ENCODE measurements at regions not wholly inside any gene's neighbourhood (a gene's known extent, or its start where the extent isn't known, plus 50 kb on each side); places are given as distances from the start of the nearest gene placed in this dataset.

DNA sequence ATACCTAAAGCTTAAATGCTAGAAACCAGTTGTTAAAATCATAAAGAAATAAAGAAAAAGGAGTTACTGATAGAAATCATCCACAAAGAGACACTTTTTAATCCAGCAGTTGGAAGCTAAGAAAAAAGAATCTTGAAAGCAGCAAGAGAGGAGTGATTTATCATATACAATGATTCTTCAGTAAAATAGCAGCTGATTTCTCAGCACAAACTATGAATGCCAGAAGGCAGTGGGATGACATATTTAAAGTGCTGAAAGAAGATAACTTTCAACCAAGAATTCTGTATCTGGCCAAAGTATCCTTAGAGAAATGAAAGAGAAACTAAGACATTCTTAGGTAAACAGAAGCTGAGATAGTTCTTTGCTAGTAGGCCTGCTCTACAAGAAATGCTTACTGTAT is 366.0 kb downstream of the HTR1A start:
- Histone ChIP-seq H3K9me3 (ENCODE audit: low read length) (no peaks in the 10 kb centered on the region), H3K27me3 (ENCODE audit: insufficient read depth, low read length) (no peaks in the 10 kb centered on the region), H3K4me1 (ENCODE audit: insufficient read depth, low read length) (no peaks in the 10 kb centered on the region), H3K36me3 (ENCODE audit: insufficient read depth, low read length) (no peaks in the 10 kb centered on the region), H3K4me3 (ENCODE audit: low read length) (no peak overlapping the region), H2AFZ (ENCODE audit: low read depth, low read length) (no peak overlapping the region)

DNA sequence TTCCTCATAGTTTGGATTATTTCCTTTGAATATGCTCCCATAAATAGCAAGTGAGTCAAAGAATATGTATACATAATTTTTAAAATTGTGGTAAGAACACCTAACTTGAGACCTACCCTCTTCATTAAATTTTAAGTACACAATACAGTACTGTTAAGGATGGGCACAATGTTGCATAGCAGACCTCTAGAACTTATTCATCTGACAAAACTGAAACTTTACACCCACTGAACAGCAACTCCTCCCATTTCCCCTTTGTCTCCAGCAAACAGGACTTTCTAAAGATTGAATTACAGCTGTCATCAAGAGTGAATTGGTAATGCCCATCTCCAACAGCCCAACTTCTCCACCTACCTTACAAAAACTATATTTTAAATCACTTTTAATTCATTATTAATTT is 388.9 kb downstream of the HTR1A start:
- Histone ChIP-seq H2AFZ (ENCODE audit: low read depth, low read length) (no peak overlapping the region), H3K27me3 (ENCODE audit: insufficient read depth, low read length) (no peaks in the 10 kb centered on the region), H3K9me3 (ENCODE audit: low read length) (no peaks in the 10 kb centered on the region), H3K4me1 (ENCODE audit: insufficient read depth, low read length) (no peaks in the 10 kb centered on the region), H3K4me3 (ENCODE audit: low read length) (no peak overlapping the region), H3K36me3 (ENCODE audit: insufficient read depth, low read length) (no peaks in the 10 kb centered on the region)

DNA sequence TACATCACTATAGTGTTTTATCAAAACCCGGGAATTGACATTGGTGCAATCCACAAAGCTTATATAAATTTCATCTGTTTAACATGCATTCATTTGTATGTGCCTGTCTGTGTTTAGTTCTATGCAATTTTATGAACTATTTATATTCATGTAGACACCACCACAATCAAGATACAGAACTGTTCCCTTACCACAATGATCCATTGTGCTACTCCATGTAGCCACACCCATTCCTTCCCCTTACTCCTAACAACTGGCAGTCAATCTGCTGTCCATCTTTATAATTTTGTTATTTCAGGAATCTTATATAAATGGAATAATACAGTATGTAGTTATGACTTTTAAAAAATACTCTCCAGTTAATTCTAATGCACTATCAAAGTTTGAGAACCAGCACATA is 389.5 kb downstream of the HTR1A start:
- Histone ChIP-seq H3K4me1 (ENCODE audit: insufficient read depth, low read length) (no peaks in the 10 kb centered on the region), H3K4me3 (ENCODE audit: low read length) (no peak overlapping the region), H3K27me3 (ENCODE audit: insufficient read depth, low read length) (no peaks in the 10 kb centered on the region), H3K9me3 (ENCODE audit: low read length) (no peaks in the 10 kb centered on the region), H2AFZ (ENCODE audit: low read depth, low read length) (no peak overlapping the region), H3K36me3 (ENCODE audit: insufficient read depth, low read length) (no peaks in the 10 kb centered on the region)

DNA sequence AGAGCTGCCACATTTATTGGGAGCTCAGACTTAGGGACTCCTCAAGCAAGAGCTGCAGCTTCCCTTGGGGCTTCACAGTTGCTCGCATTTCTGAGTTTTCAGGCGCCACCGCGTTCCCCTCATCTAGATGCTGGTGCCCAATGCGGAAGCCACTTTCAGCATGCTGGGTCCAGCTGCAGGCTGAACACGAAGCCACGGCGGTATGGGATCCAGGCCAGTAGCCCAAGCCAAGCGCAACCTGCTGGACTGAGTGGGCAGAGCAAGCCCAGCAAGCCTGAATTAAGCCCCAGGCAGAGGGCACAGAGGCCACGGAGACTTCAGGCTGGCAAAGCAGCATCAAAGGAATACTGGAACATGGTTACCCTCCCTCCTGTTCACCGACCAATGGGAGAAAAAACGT is 391.5 kb downstream of the HTR1A start:
- Histone ChIP-seq H3K27me3 (ENCODE audit: insufficient read depth, low read length) (no peaks in the 10 kb centered on the region), H3K36me3 (ENCODE audit: insufficient read depth, low read length) (no peaks in the 10 kb centered on the region), H3K4me1 (ENCODE audit: insufficient read depth, low read length) (no peaks in the 10 kb centered on the region), H3K9me3 (ENCODE audit: low read length) (no peaks in the 10 kb centered on the region), H2AFZ (ENCODE audit: low read depth, low read length) (no peak overlapping the region), H3K4me3 (ENCODE audit: low read length) (no peak overlapping the region)

DNA sequence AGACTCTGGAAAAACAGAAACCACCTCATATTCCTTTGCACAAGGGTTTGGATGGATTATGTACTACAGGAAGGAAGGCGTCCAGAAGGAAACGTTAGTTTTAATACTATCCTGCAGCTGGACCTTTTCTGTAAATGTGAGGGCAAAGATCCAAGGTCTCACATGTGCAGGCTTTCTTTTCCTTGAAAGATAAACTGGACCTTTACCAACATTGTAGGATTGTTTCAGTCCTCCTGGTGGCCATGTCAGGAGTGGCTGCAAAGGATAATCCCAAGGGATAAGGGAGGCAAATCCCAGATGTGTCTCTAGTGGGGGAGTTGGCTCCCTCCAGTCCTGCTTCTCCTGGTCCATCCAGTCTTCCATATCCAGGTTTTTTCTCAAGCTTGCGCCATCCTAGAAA is 397.5 kb downstream of the HTR1A start:
- Histone ChIP-seq H3K9me3 (ENCODE audit: low read length) (no peaks in the 10 kb centered on the region), H3K27me3 (ENCODE audit: insufficient read depth, low read length) (no peaks in the 10 kb centered on the region), H3K4me1 (ENCODE audit: insufficient read depth, low read length) (no peaks in the 10 kb centered on the region), H3K36me3 (ENCODE audit: insufficient read depth, low read length) (no peaks in the 10 kb centered on the region), H2AFZ (ENCODE audit: low read depth, low read length) (no peak overlapping the region), H3K4me3 (ENCODE audit: low read length) (no peak overlapping the region)

DNA sequence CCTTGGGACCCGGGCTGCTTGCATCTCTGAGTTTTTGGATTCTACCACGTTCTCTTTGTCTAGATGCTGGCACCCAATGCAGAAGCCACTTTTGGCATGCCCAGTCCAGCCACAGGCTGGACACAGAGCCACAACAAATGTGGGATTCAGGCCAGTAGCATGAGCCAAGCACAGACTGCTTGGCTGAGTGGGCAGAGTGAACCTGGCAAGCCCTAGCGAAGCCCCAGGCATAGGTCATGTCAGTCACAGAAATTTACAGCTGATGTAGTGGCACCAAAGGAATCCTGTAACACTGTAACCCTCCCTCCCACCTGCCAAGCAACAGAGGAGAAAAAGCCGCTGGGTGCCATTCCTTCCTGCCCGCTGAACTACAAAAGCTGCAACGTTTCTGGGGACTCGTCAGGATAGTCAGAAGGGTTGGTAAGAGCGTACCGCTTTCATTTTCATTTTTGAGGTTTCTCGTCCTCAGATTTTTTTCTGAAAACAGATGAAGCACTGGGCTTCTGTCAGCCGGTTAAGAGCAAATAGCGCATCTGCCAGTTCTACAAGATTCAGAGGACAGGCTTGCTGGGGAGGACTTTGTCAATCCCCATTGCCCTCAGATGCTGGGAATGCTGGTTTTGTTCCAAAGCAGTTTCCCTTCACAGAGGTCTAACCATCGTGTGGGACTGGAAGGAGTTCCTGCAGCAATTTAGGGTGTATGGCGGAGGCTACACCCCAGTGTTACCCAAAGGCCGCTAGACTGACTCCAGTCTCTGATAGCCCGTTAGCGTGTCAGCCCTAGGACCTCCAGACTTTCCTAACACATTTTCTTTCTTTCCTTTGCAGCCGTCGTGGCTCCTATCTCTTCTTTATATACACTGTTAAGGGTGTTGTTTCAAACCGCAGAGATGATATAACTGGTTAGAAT is 399.0 kb downstream of the HTR1A start:
- Histone ChIP-seq H3K4me1 (ENCODE audit: insufficient read depth, low read length) (no peaks in the 10 kb centered on the region), H3K36me3 (ENCODE audit: insufficient read depth, low read length) (no peaks in the 10 kb centered on the region), H3K27me3 (ENCODE audit: insufficient read depth, low read length) (no peaks in the 10 kb centered on the region), H3K9me3 (ENCODE audit: low read length) (no peaks in the 10 kb centered on the region), H3K4me3 (ENCODE audit: low read length) (no peak overlapping the region), H2AFZ (ENCODE audit: low read depth, low read length) (no peak overlapping the region)

DNA sequence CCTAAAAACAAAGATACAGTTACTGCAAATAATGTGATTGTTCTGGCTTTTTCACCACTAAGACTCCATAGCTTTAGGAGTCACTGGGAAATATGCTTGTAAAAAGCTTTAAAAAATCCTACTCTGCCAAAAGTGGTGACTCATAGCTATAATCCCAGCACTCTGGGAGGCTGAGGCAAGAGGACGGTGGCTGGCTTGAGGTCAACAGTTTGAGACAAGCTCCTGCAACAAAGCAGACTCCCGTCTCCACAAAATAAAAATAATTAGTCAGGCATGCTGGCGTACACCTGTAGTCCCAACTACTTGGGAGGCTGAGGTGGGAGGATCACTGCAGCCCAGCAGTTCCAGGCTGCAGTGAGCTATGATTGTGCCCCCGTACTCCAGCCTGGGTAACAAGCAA is 406.4 kb downstream of the HTR1A start:
- Histone ChIP-seq H3K4me1 (ENCODE audit: insufficient read depth, low read length) (no peaks in the 10 kb centered on the region), H3K9me3 (ENCODE audit: low read length) (no peaks in the 10 kb centered on the region), H3K4me3 (ENCODE audit: low read length) (no peak overlapping the region), H3K36me3 (ENCODE audit: insufficient read depth, low read length) (no peaks in the 10 kb centered on the region), H3K27me3 (ENCODE audit: insufficient read depth, low read length) (no peaks in the 10 kb centered on the region), H2AFZ (ENCODE audit: low read depth, low read length) (no peak overlapping the region)

DNA sequence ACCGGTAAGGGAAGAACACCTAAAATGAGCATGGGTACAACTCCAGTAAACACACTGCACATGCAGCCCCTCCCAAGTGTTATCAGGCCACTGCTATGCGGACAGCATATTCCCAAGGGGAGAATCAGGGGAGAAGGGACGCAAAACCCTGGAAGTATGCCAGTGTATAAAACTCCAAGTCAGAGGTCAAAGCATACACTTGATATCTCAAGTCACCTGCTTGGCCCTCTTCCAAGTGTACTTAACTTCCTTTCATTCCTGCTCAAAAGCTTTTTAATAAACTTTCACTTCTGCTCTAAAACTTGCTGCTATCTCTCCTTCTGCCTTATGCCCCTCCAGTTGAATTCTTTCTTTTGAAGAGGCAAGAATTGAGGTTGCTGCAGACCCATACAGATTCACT is 408.1 kb downstream of the HTR1A start:
- no peak overlapping the region for H2AFZ ChIP-seq (ENCODE audit: low read depth, low read length)
- no peak overlapping the region for H3K4me3 ChIP-seq (ENCODE audit: low read length)
- no peaks in the 10 kb centered on the region for H3K27me3 ChIP-seq (ENCODE audit: insufficient read depth, low read length)
- H3K36me3 ChIP-seq (ENCODE audit: insufficient read depth, low read length) = no peaks in the 10 kb centered on the region
- no peaks in the 10 kb centered on the region for H3K9me3 ChIP-seq (ENCODE audit: low read length)
- no peaks in the 10 kb centered on the region for H3K4me1 ChIP-seq (ENCODE audit: insufficient read depth, low read length)

DNA sequence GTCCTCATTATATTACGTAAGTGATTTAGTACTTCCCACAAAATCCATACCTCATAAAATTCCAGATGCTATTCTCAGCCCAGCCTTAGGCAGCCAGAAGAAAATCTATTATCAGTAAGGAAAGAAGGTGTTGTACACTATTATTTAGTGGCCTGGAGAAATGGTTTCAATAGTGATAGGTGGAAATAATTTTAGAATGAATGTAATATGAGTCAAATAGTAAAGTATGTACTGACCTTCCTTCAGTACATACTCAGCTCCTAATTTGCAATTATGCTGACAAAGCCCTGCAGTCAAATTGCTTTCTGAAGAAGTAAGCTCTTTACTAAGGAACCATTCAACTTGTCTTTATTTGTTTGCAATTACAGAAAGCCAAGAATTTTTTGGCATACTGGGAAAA is 409.2 kb downstream of the HTR1A start:
- H2AFZ ChIP-seq (ENCODE audit: low read depth, low read length) = no peak overlapping the region
- no peaks in the 10 kb centered on the region for H3K27me3 ChIP-seq (ENCODE audit: insufficient read depth, low read length)
- H3K4me1 ChIP-seq (ENCODE audit: insufficient read depth, low read length) = no peaks in the 10 kb centered on the region
- no peak overlapping the region for H3K4me3 ChIP-seq (ENCODE audit: low read length)
- H3K36me3 ChIP-seq (ENCODE audit: insufficient read depth, low read length) = no peaks in the 10 kb centered on the region
- no peaks in the 10 kb centered on the region for H3K9me3 ChIP-seq (ENCODE audit: low read length)

DNA sequence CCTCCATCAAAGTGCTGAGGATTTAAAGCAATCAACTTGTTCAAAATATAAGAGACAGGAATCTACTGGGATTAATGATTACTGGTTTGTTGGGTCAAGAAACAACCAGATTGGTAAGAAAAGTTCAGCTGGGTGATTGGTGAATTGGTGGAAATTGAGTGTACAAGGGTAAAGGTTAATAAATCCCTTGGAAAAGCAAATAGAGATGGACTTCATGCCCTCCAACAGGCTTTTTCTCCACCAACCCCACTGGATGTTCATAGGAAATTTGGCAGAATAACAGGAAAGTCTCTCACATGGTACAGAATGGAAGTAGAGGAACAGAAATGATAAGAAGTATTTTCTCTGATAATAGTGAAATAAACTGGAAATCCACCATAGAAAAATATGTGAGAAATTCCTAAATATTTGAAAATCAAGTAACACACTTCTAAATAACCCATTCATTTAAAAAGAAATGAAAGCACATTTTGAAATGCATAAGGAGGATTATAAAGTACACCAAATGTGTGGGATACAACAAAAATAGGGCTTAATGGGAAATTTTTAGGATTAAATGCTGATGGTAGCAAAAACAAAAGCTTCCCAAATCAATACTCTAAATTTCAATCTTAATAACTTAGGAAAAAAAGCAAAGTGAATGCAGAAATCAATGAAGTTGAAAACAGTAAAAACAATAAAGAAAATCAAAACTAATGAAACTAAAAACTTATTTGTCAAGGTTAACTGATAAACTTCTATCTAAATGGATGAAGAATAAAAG is 426.2 kb downstream of the HTR1A start:
- H3K36me3 ChIP-seq (ENCODE audit: insufficient read depth, low read length) = no peaks in the 10 kb centered on the region
- no peaks in the 10 kb centered on the region for H3K4me1 ChIP-seq (ENCODE audit: insufficient read depth, low read length)
- H3K27me3 ChIP-seq (ENCODE audit: insufficient read depth, low read length) = no peaks in the 10 kb centered on the region
- H3K4me3 ChIP-seq (ENCODE audit: low read length) = no peak overlapping the region
- H2AFZ ChIP-seq (ENCODE audit: low read depth, low read length) = no peak overlapping the region
- no peaks in the 10 kb centered on the region for H3K9me3 ChIP-seq (ENCODE audit: low read length)

DNA sequence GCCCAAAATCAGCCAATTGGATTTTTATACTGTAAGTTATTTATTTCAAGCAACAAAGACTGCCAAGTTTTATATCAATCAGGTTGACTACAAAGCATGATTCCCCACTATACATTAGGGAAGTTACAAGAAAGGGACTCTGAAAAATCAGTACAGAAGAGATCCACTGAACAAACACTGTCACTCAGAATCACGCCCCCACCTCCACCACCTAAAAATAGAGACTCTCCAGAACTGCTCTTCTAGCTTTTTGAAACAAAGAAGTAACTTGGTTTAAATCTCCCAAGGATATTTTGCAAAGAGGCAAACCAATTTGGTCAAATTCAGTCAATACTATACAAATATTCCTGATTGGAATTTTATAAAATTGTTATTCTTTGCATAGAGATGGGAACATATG is 438.0 kb downstream of the HTR1A start:
- no peaks in the 10 kb centered on the region for H3K36me3 ChIP-seq (ENCODE audit: insufficient read depth, low read length)
- no peak overlapping the region for H2AFZ ChIP-seq (ENCODE audit: low read depth, low read length)
- H3K4me3 ChIP-seq (ENCODE audit: low read length) = no peak overlapping the region
- H3K4me1 ChIP-seq (ENCODE audit: insufficient read depth, low read length) = no peaks in the 10 kb centered on the region
- no peaks in the 10 kb centered on the region for H3K27me3 ChIP-seq (ENCODE audit: insufficient read depth, low read length)
- no peaks in the 10 kb centered on the region for H3K9me3 ChIP-seq (ENCODE audit: low read length)

DNA sequence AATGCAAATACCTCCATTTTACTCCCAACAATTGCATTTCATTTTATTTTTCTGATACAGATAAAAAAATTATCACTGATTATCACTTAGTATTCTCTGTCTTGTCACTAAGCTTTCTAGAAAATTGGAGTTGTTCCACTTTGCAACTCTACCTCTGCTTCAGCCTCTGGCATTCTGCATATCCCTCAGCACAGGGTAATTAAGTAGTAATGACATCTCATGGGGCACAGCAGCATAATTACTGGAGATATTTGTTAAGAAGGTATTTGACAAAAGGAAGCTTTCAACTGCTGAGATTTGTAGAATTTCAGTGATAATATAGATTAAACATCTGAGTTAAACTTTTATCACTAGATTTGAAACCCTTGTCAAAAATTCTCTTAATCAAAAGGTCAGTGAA is 446.2 kb downstream of the HTR1A start:
- Histone ChIP-seq H3K9me3 (ENCODE audit: low read length) (no peaks in the 10 kb centered on the region), H3K36me3 (ENCODE audit: insufficient read depth, low read length) (no peaks in the 10 kb centered on the region), H3K4me3 (ENCODE audit: low read length) (no peak overlapping the region), H2AFZ (ENCODE audit: low read depth, low read length) (no peak overlapping the region), H3K4me1 (ENCODE audit: insufficient read depth, low read length) (no peaks in the 10 kb centered on the region), H3K27me3 (ENCODE audit: insufficient read depth, low read length) (no peaks in the 10 kb centered on the region)

DNA sequence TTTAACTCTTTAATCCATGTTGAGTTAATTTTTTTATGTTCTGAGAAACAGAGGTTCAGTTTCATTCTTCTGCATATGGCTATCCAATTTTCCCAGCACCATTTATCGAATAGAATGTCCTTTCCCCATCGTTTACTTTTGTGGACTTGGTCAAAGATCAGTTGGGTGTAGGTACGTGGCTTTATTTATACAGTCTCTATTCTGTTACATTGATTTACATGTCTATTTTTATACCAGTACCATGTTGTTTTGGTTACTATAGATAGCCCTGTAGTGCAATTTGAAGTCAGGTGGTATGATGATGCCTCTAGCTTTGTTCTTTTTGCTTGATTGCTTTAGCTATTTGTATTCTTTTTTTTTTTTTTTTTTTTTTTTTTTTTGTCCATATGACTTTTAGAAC is 462.0 kb downstream of the HTR1A start:
- no peak overlapping the region for H3K4me3 ChIP-seq (ENCODE audit: low read length)
- no peaks in the 10 kb centered on the region for H3K27me3 ChIP-seq (ENCODE audit: insufficient read depth, low read length)
- no peaks in the 10 kb centered on the region for H3K9me3 ChIP-seq (ENCODE audit: low read length)
- no peak overlapping the region for H2AFZ ChIP-seq (ENCODE audit: low read depth, low read length)
- H3K4me1 ChIP-seq (ENCODE audit: insufficient read depth, low read length) = no peaks in the 10 kb centered on the region
- no peaks in the 10 kb centered on the region for H3K36me3 ChIP-seq (ENCODE audit: insufficient read depth, low read length)

Data from neuron (in vitro differentiated cells).